PFSK-1 (cell line): ENCODE measurements at regions not wholly inside any gene's neighbourhood (a gene's known extent, or its start where the extent isn't known, plus 50 kb on each side); places are given as distances from the start of the nearest gene placed in this dataset.

Experiments used
- POLR2AphosphoS5 ChIP-seq: IDR thresholded peaks from 2 replicates; pipeline ENCODE4 v1.6.1; 2012; ENCODE audit warnings: low read depth, mild to moderate bottlenecking, control low read depth, low read length, moderate library complexity
- SIN3A ChIP-seq: IDR thresholded peaks from 2 replicates; pipeline ENCODE4 v1.6.1; 2012; ENCODE audit warnings: mild to moderate bottlenecking, low read length, moderate library complexity, borderline replicate concordance; ENCODE audit not compliant: insufficient read depth
- TAF1 ChIP-seq: IDR thresholded peaks from 2 replicates; pipeline ENCODE4 v1.6.1; 2012; ENCODE audit warnings: low read length, control low read depth, borderline replicate concordance; ENCODE audit not compliant: insufficient read depth

GRCh38 chr1:190649553-190649952 lies 171.9 kb upstream of the BRINP3 start:
- TF ChIP-seq TAF1 = no peak
- no peak for TF ChIP-seq POLR2AphosphoS5
- TF ChIP-seq SIN3A = no peak
